GM19397 (cell line): ENCODE measurements at regions not wholly inside any gene's neighbourhood (a gene's known extent, or its start where the extent isn't known, plus 50 kb on each side); places are given as distances from the start of the nearest gene placed in this dataset.

ENCODE experiments used
- ATAC-seq: cut with Tn5 transposase; IDR thresholded peaks from one replicate; pipeline ENCODE4 v1.9.1; 2021; ENCODE audit warnings: mild to moderate bottlenecking, moderate library complexity; ENCODE audit not compliant: unreplicated experiment

- no peak for ATAC-seq
Observed at GRCh38 chr6:25035512-25036435, 100.0 kb upstream of the RIPOR2 start.

DNA sequence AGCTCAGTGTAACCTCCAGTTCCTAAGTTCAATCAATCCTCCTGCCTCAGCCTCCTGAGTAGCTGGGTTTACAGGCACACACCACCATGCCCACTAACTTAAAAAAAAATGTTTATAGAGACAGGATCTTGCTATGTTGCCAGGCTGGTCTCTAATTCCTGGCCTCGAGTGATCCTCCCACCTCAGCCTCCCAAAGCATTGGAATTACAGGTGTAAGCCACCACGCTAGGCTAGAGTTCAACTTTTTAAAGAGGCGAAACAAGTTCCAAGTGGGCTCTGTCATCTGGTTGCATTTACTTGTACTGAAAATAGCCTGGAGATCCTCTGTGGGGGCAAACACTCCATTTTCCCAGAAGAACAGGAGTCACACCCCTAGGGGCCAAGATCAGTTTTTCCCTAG, 100.7 kb upstream of the RIPOR2 start:
- no peak for ATAC-seq

DNA sequence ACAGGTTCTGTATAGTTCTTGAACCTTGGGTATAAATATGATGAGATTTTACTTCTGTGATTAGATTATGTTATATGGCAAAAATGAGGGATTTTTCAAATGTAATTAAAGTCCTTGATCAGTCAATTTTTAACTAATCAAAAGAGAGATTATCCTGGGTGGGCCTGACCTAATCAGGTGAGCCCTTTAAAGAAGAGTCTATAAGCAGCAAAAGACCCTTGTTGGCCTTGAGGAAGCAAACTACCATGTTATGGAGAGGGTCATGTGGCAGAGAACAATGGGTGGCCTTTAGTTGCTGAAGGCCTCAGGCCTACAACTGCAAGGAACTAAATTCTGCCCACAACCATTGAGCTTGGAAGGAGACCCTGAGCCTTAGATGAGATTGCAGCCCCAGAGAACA, 102.5 kb upstream of the RIPOR2 start:
- ATAC-seq: no peak

DNA sequence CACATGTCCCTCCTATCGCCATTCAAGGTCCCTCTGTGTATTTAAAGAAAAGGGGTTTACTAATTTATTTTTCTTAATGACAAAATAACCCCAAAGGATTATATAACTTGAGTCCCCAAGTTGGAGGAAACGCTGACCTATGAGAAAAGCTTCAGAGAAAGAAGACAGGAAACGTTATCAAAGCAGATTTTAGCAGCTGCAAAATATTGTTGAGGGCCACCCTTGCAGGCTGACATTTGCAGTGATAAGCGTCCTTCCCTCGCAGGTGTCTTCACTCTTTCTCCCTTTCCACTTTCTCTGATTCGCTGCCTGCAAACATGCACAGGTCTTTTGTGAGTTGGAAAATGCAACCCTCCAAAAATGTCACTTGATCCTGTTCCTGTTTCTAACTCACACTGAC, 103.2 kb upstream of the RIPOR2 start:
- no peak for ATAC-seq

DNA sequence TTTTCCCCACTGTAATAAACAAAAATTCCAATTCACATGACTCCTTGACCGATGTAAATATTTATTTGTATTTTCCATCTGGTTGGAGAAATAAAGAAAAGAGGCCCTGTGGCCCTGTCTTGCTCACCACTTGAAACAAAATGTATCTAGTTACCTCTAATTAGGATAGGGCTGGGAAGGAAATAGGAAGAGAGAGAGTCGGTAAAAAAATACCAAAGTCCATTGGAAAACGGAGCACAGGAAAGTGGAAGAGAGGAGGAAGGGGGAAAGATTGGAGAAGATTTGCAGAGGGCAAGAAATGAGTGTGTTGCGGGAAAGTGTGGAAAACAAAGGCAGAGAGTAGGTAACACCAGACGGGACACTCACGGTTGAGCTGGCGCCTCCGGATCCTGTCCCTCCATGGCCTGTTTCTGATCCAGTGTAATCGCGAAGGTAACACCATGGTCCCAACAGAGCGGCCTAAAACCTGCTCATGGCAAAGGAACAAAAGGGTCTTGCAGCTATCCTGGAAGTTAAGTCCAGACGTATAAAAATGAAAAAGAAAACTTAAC, 105.8 kb upstream of the RIPOR2 start:
- ATAC-seq: peak; percentile 16

GRCh38 chr6:25042036-25042521, 106.3 kb upstream of the RIPOR2 start:
- peak; percentile 67 for ATAC-seq

DNA sequence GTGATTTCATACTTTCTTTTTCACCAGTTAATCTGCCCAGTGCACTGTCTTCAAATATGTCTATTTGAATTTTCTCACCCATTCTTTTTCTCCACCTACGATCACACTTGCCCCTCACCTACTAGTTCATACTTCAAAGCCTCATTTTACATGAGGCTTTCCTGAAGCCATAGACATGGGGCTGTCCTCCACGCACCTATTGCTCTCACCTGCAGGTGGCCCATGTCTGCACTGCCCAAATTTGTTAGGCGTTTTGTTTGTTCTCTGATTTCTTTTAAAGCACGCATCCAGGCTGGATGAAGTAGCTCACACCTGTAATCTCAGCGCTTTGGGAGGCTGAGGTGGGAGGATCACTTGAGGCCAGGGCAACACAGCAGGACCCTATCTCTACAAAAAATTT, 106.8 kb upstream of the RIPOR2 start:
- ATAC-seq: peak; percentile 22

DNA sequence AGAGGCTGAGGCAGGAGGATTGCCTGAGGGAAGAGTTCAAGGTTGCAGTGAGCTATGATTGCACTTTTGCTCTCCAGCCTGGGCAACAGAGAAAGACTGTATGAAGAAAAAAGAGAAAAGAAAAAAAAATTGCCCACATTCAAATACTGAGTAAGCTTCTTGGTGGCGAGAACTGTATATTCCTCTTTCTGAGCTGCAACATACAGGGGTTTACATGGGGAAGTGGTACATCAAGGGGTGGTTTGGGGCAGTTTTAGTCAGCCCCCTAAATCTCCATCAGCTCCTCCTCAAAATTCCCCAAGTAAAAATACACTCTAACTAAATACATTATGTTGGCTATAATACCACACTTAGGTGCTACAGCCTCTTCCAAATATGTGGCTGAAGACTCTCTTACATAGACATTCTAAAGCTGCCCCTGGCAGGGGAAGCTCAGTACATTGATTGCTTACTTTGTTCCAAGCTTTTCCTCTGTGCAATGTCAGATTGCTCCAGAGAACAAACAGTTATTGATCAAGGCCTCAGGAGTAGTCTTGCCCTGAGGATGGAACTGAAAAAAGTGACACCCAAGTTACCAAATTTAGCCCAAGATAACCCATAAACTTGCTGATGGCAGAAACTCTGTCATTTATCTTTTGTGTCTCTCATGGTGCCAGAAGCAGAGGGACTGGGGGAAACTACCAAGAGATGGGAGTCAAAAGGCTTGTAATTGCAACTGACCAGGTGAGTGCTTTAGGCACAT, 107.4 kb upstream of the RIPOR2 start:
- no peak for ATAC-seq

- ATAC-seq: no peak
Observed at GRCh38 chr6:25043892-25044291, 108.1 kb upstream of the RIPOR2 start.

- ATAC-seq: no peak
Observed at GRCh38 chr6:25046942-25047341, 111.2 kb upstream of the RIPOR2 start.

DNA sequence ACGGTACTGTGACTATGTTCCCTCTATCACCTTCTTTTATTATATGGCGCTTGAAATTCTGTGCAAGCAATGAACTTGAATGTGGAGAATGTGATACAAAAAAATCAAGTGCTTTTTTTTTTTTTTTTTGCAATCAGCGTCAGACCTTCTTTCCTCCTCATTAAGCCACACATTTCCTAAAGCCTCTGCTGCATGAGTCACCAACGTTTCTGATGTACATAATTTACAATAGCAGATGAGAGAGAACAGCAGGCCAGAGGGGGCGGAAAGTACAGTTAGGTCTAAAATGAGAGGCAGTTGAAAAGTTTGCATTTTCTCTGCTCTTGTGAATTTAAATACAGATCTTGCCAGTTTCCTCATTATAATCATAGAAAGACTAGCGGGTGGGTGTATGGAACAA, 114.6 kb upstream of the RIPOR2 start:
- no peak for ATAC-seq

DNA sequence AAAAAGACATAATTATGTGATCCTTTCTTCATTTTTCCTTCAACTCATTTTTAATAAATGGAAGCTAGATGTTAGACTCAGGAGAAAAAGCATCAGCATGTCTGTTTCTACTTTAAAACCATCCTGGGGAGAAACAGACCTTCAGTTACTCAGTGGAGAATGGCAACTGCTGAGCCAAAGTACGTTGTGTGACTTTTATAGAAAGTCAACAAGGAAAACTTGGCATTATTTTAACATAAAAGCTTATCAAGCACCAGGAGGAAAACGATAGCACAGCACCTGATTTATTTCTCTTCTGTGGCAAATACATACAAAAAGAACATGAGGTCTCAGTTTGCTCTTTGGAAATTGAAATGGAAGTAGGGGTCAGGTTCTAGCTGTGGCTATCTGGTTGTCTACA, 115.3 kb upstream of the RIPOR2 start:
- no peak for ATAC-seq

GRCh38 chr6:25052181-25052580, 116.4 kb upstream of the RIPOR2 start:
- no peak for ATAC-seq

GRCh38 chr6:25053875-25054371, 118.2 kb upstream of the RIPOR2 start:
- ATAC-seq: peak; percentile 83

DNA sequence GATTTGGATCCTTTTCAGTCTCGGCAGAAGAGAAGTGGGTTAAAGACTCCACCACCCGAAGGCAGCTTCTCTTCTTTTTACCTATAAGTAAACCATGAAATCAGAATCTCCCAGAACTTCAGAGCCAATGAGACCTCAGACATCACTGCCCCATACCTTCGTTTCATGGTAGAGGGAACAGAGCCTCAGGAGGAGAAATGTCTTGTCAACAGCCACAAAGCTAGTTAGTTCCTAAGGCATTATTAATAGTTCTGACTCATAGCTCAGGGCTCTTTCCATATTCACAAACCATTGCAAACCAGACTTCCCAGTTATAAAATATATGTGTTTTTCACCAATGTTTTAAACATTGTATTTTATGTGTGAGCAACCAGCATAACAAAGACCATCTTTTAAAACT, 118.7 kb upstream of the RIPOR2 start:
- ATAC-seq: no peak

DNA sequence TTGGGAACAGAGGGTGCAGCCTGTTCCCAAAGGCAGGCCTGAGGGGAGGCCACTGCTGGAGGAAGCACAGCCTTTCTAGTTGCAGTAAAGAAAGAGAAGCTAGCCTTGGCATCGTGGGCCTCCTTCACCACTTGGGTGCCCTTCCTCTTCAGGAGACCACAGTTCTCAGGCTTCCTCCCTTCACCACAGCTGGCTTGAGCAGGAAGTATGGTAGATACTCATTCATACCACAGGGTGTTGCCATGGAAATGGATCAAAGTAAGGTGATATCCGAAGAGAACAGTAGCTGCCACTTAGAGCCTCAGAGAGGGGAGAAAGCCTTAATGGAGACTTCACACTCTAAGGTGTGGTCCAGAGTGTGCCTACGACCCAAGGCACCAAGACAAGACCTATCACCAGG, 120.4 kb upstream of the RIPOR2 start:
- ATAC-seq: peak; percentile 56

GRCh38 chr6:25057111-25057905, 121.5 kb upstream of the RIPOR2 start:
- no peak for ATAC-seq

DNA sequence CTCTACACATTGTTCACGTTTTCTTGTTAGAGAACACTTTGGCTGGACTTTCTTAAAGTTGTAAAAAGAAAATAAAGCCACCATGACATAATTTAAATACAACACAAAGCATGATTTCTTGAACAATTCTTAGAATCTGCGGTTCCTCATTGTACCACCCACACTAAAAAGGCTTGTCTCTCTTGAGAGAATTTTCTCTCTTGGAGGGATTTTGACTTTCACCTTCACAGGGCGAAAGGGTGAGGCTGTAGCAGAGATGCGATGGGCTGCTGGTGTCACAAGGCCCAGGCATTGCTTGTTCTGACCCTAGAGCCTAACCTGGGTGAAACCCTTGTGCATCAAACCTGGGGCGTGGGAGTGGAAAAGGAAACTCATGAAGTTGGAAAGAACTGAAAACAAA, 122.7 kb upstream of the RIPOR2 start:
- no peak for ATAC-seq

GRCh38 chr6:25058941-25059340, 123.2 kb upstream of the RIPOR2 start:
- ATAC-seq: no peak

- ATAC-seq: no peak
Observed at GRCh38 chr6:25060522-25060921, 124.8 kb upstream of the RIPOR2 start.
